Stimulated activated CD8-positive, alpha-beta memory T cell treated with anti-CD3 and anti-CD28 coated beads, Interleukin-12 subunit alpha, Interleukin-12 subunit beta, amount 100 ng/mL, for 4 hours (primary cell): ENCODE measurements at regions not wholly inside any gene's neighbourhood (a gene's known extent, or its start where the extent isn't known, plus 50 kb on each side); places are given as distances from the start of the nearest gene placed in this dataset.
"Not testable (repeated sequence)": the region's sequence is repeated elsewhere in the genome, so short reads cannot be mapped to it uniquely, and the experiment has no call there.

Experiments used
- DNase-seq: peaks from one replicate; pipeline ENCODE4 v3.0.0-alpha.2; 2020; ENCODE audit warnings: low read depth

DNA sequence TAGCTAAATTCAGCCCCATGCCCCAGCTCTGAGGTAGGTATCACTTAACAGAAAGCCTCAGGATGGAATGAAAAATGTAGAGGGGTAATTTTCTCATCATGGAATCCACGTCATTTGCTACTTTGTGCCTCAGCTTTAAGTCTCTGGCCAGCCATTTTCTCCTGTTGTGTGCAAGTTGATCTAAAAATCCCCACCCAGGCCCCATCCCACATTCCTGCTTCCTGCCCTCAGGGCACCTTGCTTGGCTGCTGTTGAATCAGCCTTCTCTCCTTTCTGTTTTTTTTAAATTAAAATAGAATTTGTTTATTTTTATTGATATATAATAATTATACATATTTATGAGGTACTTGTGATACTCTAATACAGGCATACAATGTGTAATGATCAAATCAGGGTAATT is 179.9 kb upstream of the TSHZ3 start:
- no peak for DNase-seq

GRCh38 chr19:31530781-31531180 is 181.5 kb upstream of the TSHZ3 start:
- DNase-seq, result no peak

DNA sequence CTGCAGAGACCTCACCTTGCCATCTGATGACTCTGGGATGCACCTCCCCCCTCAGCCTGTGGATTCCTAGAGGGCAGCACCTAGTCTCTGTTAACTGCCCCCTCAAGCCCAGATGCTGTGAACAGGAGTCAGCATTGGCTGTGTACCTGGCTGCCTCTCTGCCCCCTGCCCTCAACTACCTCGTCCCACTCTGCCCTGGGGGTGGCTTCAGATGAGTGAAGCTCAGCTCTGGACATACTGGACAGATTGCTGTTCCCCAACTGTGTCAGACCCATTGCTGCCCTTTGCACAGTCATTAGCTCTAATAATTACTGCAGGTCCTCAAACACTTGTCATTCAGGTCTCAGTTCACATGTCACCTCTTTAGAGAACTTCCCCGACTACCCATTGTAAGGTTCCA is 182.1 kb upstream of the TSHZ3 start:
- no peak for DNase-seq

DNA sequence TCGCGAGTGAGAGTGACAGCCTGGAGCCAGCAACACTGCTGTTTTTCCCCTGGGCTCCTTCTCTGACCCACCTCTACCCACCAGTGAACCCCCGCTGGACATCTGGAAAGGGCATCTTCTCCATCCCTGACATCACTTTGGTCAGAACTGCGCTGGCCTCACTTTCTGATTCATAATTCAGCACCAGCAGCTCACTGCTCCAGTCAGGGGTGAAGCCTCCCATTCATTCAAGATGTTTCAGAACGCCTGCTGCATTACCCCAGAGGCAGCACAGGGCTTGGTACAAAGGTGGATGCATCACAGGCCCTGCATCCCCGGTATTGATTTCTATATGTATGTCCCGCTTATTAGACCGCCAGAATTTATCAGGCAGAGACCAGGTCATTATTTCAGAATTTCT is 182.8 kb upstream of the TSHZ3 start:
- no peak for DNase-seq

DNA sequence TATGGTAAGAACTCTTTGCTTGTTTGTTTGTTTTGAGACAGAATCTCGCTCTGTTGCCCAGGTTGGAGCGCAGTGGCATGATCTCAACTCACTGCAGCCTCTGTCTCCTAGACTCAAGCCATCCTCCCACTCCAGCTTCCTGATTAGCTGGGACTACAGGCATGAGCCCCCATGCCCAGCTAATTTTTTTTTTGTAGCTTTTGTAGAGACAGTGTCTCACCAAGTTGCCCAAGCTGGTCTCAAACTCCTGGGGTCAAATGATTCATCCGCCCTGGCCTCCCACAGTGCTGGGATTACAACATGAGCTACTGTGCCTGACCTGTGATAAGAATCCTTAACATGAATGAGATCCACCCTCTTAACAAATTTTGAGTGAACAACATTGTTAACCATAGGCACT is 183.9 kb upstream of the TSHZ3 start:
- no peak for DNase-seq

DNA sequence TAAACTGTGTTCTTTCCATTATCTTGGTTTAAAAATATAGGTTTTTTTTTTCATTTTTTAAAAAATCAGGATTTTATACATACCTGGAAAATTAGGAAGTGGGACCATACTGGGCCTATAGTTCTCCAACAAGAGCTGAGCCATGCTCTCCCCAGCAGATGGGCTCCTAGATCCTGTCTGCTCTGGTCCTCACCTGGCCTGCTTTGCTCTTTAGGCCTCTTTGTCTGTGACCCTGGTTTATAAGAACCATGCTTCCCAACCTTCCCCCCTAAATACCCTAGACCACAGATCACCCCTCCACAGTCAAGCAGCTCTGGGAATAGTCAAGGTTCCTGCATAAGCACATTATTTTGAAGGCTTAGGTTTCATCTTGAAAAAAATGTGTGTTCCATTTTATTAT is 185.0 kb upstream of the TSHZ3 start:
- no peak for DNase-seq

- no peak for DNase-seq
Measured at GRCh38 chr19:31534786-31535657, 185.8 kb upstream of the TSHZ3 start.

DNA sequence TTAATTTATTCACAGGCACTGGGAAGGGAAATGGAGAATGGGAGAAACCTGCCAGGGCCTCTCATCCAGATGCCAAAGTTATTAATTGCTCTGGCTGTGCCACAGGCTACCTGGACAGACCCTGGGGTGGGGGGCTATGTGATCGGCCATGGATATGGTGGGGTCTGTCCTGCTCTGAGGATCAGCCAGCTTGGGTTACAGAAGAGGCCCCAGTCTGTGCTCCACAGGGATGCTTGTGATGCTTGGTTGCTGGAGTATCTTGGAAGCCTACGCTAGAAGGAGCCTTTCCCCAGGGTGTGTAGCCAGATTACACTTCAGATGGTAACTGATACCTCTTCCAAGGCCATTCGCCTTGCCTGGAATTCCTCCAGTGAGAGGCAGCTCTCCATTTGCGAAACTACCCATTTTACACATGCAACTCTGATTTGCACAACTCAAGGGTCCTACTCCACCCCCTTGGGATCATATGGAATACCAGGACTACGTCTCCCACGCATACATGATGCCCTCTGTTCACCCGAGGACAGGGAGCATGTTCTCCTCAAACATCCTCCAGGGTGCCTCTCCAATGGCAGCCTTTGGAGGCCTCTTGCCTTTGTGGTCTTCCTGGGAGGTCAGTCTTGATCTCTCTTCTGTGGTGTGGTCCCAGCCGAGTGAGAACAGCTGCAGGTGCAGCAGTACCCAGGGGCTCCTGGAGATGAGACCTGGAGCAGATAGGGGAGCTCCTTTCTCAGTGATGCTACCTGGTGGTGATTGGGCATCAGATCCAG is 186.6 kb upstream of the TSHZ3 start:
- no peak for DNase-seq

DNA sequence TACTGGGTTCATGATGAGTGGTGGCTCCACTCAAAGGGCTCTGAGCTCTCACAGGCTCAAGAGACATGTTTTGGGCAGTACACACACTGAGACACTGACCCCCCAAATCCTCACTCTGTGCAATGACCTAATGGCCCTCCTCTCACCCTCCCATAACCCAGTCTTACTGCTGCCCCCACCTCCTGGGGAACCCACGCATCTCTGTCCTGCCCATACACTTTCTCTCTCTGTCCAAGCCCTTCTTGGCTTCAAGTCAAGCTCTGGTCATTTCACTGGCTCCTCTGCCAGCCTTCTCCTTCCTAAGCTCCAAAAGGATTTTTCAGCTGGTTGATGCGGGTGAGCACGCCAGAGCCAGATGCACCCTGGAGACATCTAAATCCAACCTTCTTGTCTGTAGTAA is 187.9 kb upstream of the TSHZ3 start:
- DNase-seq, result no peak

GRCh38 chr19:31537902-31538301 is 188.7 kb upstream of the TSHZ3 start:
- DNase-seq, result not testable (repeated sequence)

DNA sequence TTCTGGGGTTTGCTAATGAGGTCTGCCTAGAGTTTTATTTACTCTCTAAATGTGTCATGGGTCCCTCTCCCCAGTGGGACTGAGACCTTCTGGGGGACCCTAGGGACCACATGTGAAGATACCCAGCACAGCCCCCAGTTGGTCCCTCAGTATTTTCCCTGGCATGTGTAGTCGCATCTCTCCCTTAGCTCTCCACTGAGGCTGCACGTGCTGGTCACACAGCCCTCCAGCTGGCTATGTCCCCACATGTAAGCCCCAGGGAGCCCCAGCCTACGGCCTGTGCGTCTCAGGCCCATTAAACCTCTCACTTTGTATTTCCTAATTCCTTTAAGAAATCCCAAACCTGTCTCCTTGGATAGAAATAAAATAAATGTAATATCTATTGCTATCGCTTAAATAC is 189.6 kb upstream of the TSHZ3 start:
- DNase-seq, result no peak

DNA sequence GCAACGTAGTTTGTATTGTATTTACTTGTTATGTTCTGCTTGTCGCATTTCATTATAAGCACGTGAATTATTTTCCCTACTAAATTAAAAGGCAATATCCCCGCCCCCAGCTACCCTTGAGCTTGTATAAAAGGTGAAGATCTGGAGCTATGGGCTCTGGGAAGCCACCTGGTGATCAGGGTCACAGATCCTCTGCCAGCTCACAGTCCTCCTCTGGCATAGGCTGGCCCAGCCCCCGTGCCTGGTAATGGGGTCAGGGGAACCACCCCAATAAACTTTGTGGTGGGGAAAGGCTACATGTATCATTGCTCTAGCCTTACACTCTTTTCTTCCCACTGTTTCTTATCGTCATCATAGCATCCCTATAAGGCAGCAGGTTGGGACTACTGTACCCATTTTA is 190.2 kb upstream of the TSHZ3 start:
- no peak for DNase-seq

- DNase-seq, result no peak
Measured at GRCh38 chr19:31541396-31541795, 192.2 kb upstream of the TSHZ3 start.

GRCh38 chr19:31543456-31543855 is 194.2 kb upstream of the TSHZ3 start:
- DNase-seq, result no peak

DNA sequence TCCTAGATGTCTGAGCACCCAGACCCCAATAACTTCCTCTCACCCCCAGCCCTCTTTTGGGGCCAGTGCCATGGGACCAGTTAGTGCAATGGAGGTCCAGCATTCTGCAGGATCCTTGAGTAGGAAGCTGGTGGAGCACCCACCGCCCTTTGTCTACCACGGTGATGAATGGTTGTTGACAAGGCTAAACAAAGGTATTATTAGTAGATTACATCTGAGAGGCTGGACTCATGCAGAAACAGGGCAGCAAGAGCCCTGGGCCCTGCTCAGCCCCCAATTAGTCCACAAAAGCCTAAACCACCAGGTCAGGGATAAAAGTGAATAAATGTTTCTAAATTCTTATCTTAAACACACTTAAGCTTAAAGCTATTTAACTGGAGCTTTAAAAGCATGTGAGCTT is 196.5 kb upstream of the TSHZ3 start:
- DNase-seq, result no peak

DNA sequence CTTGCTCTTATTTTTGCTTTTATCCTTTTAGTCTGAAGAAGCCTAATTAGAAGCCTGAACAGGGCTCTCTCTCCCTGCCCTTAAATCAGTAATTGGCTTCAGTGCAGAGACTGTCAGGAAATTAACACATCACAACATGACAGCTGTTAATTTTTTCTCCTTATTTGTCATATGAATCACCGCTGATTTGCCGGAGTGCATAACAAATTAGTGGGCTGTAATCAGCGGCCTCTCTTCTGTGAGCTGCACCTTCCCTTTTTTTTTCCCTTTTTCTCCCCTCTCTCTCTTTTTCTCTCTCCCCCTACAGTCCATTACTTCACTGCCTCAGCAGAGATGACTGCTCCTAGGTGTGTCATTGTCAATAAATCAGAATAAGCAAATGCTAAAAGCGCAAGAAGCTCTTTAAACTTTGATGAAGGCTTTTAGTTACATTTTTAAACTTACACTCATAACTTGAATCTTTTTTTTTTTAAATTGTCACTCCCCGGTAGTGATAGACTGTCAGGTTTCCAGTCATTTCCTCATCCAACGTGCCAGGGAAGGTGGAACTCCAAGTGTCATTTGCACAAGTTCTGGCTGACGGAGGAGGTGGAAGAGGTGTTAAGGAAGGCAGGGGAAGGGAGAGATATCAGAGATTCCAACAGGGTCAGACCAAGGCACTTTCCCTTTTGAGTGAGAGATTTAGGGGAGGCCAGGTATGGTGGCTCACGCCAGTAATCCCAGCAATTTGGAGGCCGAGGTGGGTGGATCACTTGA is 197.1 kb upstream of the TSHZ3 start:
- no peak for DNase-seq

DNA sequence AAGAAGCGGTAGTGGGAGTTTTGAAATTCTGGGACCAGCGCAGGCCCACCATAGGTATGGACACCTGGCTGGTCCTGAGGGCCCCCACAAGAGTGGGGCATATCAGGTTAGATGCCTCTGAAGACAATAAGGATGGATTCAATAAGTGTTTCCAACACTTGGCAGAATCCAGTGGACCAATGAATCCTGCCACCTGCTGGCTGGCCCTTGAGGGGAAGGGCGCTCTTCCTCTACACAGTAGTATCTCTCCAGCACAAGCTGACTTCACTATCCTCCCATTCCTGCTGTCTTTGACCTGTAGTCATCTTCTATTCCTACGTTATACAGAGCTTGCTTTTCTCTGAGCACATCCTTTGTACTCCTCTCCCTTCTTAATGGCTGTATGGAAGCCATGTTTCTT is 199.7 kb upstream of the TSHZ3 start:
- DNase-seq, result no peak

GRCh38 chr19:31553112-31553845 is 204.0 kb upstream of the TSHZ3 start:
- DNase-seq, result no peak

- DNase-seq, result no peak
Measured at GRCh38 chr19:31553846-31554215, 204.6 kb upstream of the TSHZ3 start.

GRCh38 chr19:31554360-31554759 is 205.1 kb upstream of the TSHZ3 start:
- DNase-seq, result no peak

DNA sequence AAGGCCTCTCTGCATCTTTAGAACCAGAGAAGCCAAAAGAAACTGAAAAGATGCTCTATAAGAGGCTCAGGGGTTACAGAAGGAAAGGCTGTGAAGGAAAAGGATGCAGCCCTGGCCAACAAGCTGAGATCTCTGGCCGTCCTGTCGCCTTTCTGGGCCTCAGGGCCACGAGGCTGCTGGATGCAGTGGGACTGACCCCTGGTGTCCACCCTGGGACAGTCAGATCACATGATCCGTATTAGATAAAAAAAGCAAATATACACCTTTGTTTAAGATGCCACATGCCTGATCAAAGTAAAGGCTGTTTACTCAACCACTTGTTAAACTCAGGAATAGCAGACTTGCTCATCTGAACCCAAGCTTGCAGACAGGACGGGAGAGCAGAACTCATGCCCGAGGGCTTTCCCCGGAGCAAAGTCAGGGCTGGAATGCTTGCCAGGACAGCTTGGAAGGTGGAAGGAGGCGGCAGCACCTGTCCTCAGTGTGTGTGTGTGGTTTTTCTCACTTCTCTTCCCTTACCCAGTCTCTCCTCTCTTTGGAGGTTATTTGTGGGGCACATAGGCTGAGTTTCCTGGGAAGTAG is 206.5 kb upstream of the TSHZ3 start:
- DNase-seq, result no peak

GRCh38 chr19:31559494-31559893 is 210.3 kb upstream of the TSHZ3 start:
- no peak for DNase-seq
